A549 (cell line): ENCODE measurements at regions not wholly inside any gene's neighbourhood (a gene's known extent, or its start where the extent isn't known, plus 50 kb on each side); places are given as distances from the start of the nearest gene placed in this dataset.

Source experiments
- ATAC-seq, 2 experiments: fragments of 200-7000 bp in 1 of 2; fragments of >200 bp in 1 of 2; cut with Nextera tagmentation in 1 of 2; cut with Tn5 transposase in 1 of 2; 3 replicates each; pipeline versions ENCODE4 v1.8.0 to v1.9.1; 2018 to 2020; ENCODE audit warnings: mild to moderate bottlenecking in 1 of 2, moderate library complexity in 1 of 2
- CTCF ChIA-PET: fragments of 300-600 bp; sonication (Branson Sonifier 250); formaldehyde crosslinking; extraction: SDS; loops from one replicate; lab custom pipeline; 2021; ENCODE audit warnings: antibody characterized with exemption, inconsistent platforms; lab: Yijun Ruan, JAX
- POLR2A ChIA-PET: fragments of 350-600 bp; formaldehyde crosslinking; extraction: SDS; loops from one replicate; lab custom pipeline; 2021; ENCODE audit warnings: antibody characterized with exemption, inconsistent platforms; lab: Yijun Ruan, JAX
- DNase-seq, 2 experiments: peaks; one replicate each; pipeline versions ENCODE4 v3.0.0 to v3.0.0-alpha.2; 2011 to 2016; ENCODE audit warnings: low read depth in 1 of 2, low spot score in 1 of 2
- FAIRE-seq: peaks from 2 replicates; lab custom pipeline; 2011; peaks lifted over from hg19 to GRCh38; lab: Jason Lieb, UNC
- H3K27ac ChIP-seq, 2 experiments: fragments of >200 bp; sonication (Bioruptor Twin); formaldehyde crosslinking; 3 replicates each; pipeline ENCODE4 v1.5.1; 2016 to 2017
- H3K4me1 ChIP-seq: fragments of >200 bp; sonication (Bioruptor Twin); formaldehyde crosslinking; 3 replicates; pipeline ENCODE4 v1.6.1; 2016
- H3K4me2 ChIP-seq: fragments of >200 bp; sonication (Bioruptor Twin); formaldehyde crosslinking; 3 replicates; pipeline ENCODE4 v1.6.1; 2016
- H3K4me3 ChIP-seq: fragments of >200 bp; sonication (Bioruptor Twin); formaldehyde crosslinking; 3 replicates; pipeline ENCODE4 v1.5.1; 2016
- H3K9me3 ChIP-seq: fragments of >200 bp; sonication (Bioruptor Twin); formaldehyde crosslinking; 3 replicates; pipeline ENCODE4 v1.6.1; 2016
- ATOH8 ChIP-seq: fragments of 250-450 bp; sonication (Bioruptor Pico); IDR thresholded peaks from 2 replicates; pipeline ENCODE4 v1.5.0; 2020; ENCODE audit warnings: low read depth, mild to moderate bottlenecking, moderate library complexity
- BCL3 ChIP-seq: fragments of >200 bp; sonication (Bioruptor Twin); formaldehyde crosslinking; IDR thresholded peaks from 3 replicates; pipeline ENCODE4 v1.6.1; 2016
- BHLHE40 ChIP-seq: IDR thresholded peaks from 2 replicates; pipeline ENCODE4 v1.6.1; 2012; ENCODE audit warnings: low read depth, low read length, inconsistent platforms
- CEBPB ChIP-seq, 2 experiments: fragments of >200 bp in 1 of 2; sonication (Bioruptor Twin) in 1 of 2; formaldehyde crosslinking in 1 of 2; IDR thresholded peaks; 2 replicates each; pipeline ENCODE4 v1.6.1; 2012 to 2016
- E2F6 ChIP-seq: IDR thresholded peaks from 2 replicates; pipeline ENCODE4 v1.6.1; 2012; ENCODE audit warnings: low read depth, borderline replicate concordance
- EHF ChIP-seq: fragments of 250-450 bp; sonication (Bioruptor Pico); IDR thresholded peaks from 2 replicates; pipeline ENCODE4 v1.5.0; 2020; ENCODE audit warnings: mild to moderate bottlenecking
- ELK1 ChIP-seq: fragments of 150-350 bp; IDR thresholded peaks from 2 replicates; pipeline ENCODE4 v1.6.1; 2014; ENCODE audit warnings: low read depth, mild to moderate bottlenecking, low read length
- ESRRA ChIP-seq: fragments of 150-350 bp; IDR thresholded peaks from 2 replicates; pipeline ENCODE4 v1.6.1; 2014; ENCODE audit warnings: mild to moderate bottlenecking, low read length, borderline replicate concordance
- FOSB ChIP-seq: fragments of 250-450 bp; sonication (Bioruptor Pico); IDR thresholded peaks from 2 replicates; pipeline ENCODE4 v1.5.0; 2020; ENCODE audit warnings: mild to moderate bottlenecking, moderate library complexity
- FOSL2 ChIP-seq, 2 experiments: fragments of 450-650 bp in 1 of 2; fragments of >200 bp in 1 of 2; sonication (Bioruptor Twin) in 1 of 2; formaldehyde crosslinking; IDR thresholded peaks; 2 replicates each; pipeline versions ENCODE4 v1.5.0 to v1.6.1; 2016 to 2020; ENCODE audit warnings: mild to moderate bottlenecking in 1 of 2, moderate library complexity in 1 of 2
- FOXS1 ChIP-seq: fragments of 250-450 bp; sonication (Bioruptor Pico); IDR thresholded peaks from 2 replicates; pipeline ENCODE4 v1.5.0; 2020; ENCODE audit warnings: mild to moderate bottlenecking, moderate library complexity
- HEYL ChIP-seq: fragments of 250-450 bp; sonication (Bioruptor Pico); IDR thresholded peaks from 2 replicates; pipeline ENCODE4 v1.8.0; 2021; ENCODE audit warnings: mild to moderate bottlenecking, moderate library complexity
- HOXA7 ChIP-seq: fragments of 250-450 bp; sonication (Bioruptor Pico); IDR thresholded peaks from 2 replicates; pipeline ENCODE4 v1.5.0; 2020; ENCODE audit warnings: mild to moderate bottlenecking, moderate library complexity
- JUN ChIP-seq, 2 experiments: fragments of >200 bp; sonication (Bioruptor Twin); formaldehyde crosslinking; IDR thresholded peaks; 2 replicates in 1 of 2; 3 replicates in 1 of 2; pipeline ENCODE4 v1.6.1; 2016 to 2017
- MAFK ChIP-seq: fragments of 450-650 bp; IDR thresholded peaks from 2 replicates; pipeline ENCODE4 v1.6.1; 2014; ENCODE audit not compliant: partially characterized antibody
- MAZ ChIP-seq: fragments of 150-350 bp; IDR thresholded peaks from 2 replicates; pipeline ENCODE4 v1.6.1; 2014; ENCODE audit warnings: antibody characterized with exemption, low read depth, low read length, borderline replicate concordance
- MYC ChIP-seq: IDR thresholded peaks from 2 replicates; pipeline ENCODE4 v1.6.1; 2012; ENCODE audit warnings: mild to moderate bottlenecking, inconsistent platforms, low read length, improper control_type of control experiment, borderline replicate concordance
- NR3C1 ChIP-seq: fragments of >200 bp; sonication (Bioruptor Twin); formaldehyde crosslinking; IDR thresholded peaks from 3 replicates; pipeline ENCODE4 v1.6.1; 2017
- PBX3 ChIP-seq: IDR thresholded peaks from 2 replicates; pipeline ENCODE4 v1.6.1; 2012
- POLR2A ChIP-seq: IDR thresholded peaks from 2 replicates; pipeline ENCODE4 v1.6.1; 2012; ENCODE audit warnings: mild to moderate bottlenecking, low read length
- POLR2AphosphoS2 ChIP-seq: conservative IDR thresholded peaks from 2 replicates; pipeline ENCODE4 v1.6.1; 2012; ENCODE audit warnings: low read length, improper control_type of control experiment, inconsistent platforms
- RAD21 ChIP-seq, 2 experiments: fragments of >200 bp in 1 of 2; sonication (Bioruptor Twin) in 1 of 2; formaldehyde crosslinking in 1 of 2; IDR thresholded peaks in 1 of 2; conservative IDR thresholded peaks in 1 of 2; 2 replicates in 1 of 2; 3 replicates in 1 of 2; pipeline ENCODE4 v1.6.1; 2012 to 2018; ENCODE audit warnings: inconsistent platforms in 1 of 2
- RARB ChIP-seq: fragments of 250-450 bp; sonication (Bioruptor Pico); IDR thresholded peaks from 2 replicates; pipeline ENCODE4 v1.8.0; 2021; ENCODE audit warnings: mild to moderate bottlenecking, moderate library complexity
- RFX5 ChIP-seq: fragments of 450-650 bp; IDR thresholded peaks from 2 replicates; pipeline ENCODE4 v1.7.1; 2014; ENCODE audit warnings: antibody characterized with exemption, mild to moderate bottlenecking, moderate library complexity
- RNF2 ChIP-seq: fragments of 200-600 bp; sonication (generic); IDR thresholded peaks from 2 replicates; pipeline ENCODE4 v1.6.1; 2016; ENCODE audit warnings: low read depth, mild to moderate bottlenecking, antibody characterized with exemption, moderate library complexity, borderline replicate concordance
- SMC3 ChIP-seq: fragments of >200 bp; sonication (Bioruptor Twin); formaldehyde crosslinking; IDR thresholded peaks from 3 replicates; pipeline ENCODE4 v1.6.1; 2018; ENCODE audit warnings: inconsistent platforms
- USF2 ChIP-seq: fragments of 450-650 bp; IDR thresholded peaks from 2 replicates; pipeline ENCODE4 v1.6.1; 2014; ENCODE audit warnings: antibody characterized with exemption
- WGBS: methylation state at CpG from one replicate; pipeline ENCODE4 v1.1.6; 2017; ENCODE audit errors: missing lambda C conversion rate; 5-methylcytosine and 5-hydroxymethylcytosine counted together

- Histone ChIP-seq H3K27ac (no peak overlapping the region), H3K4me1 (no peaks in the 10 kb centered on the region), H3K9me3 (no peaks in the 10 kb centered on the region), H3K4me3 (no peak overlapping the region), H3K4me2 (no peak overlapping the region)
- POLR2A ChIA-PET = no interaction called here
- no peak for DNase-seq
- TF ChIP-seq RNF2 (no peak), FOXS1 (CRISPR knock-in tag) (no peak), E2F6 (no peak), SMC3 (no peak), EHF (CRISPR knock-in tag) (no peak), POLR2A (no peak)
- CTCF ChIA-PET = interaction anchor here (0.6 kb wide), 1 partner anchor 1130 kb away, joined by 3 read pairs; no protein-coding TSS in a partner anchor
- ATAC-seq = no peak
- no peak for FAIRE-seq
- WGBS = 55% methylated on average over 5 of the region's 5 CpGs
These were observed 166.0 kb upstream of the HAND2 start for GRCh38 chr4:173696011-173696410.

- POLR2A ChIA-PET = no interaction called here
- CTCF ChIA-PET = no interaction called here
- H3K4me1 ChIP-seq = no peaks in the 10 kb centered on the region
- TF ChIP-seq HEYL (no peak), MAFK (no peak), SMC3 (no peak), BCL3 (no peak), POLR2A (no peak), RARB (CRISPR knock-in tag) (no peak), FOSB (no peak), CEBPB (IDR thresholded peaks at IDR 0.05) (no peak), HOXA7 (no peak), ATOH8 (no peak), FOSL2 (IDR thresholded peaks at IDR 0.05) (no peak), FOSL2 (CRISPR knock-in tag; IDR thresholded peaks at IDR 0.05) (no peak), RFX5 (no peak), E2F6 (no peak), JUN (IDR thresholded peaks at IDR 0.05) (no peak), RAD21 (conservative IDR thresholded peaks at IDR 0.05 in 1 of 2, IDR thresholded peaks at IDR 0.05 in 1 of 2) (no peak)
- H3K4me2 ChIP-seq = no peak overlapping the region
- FAIRE-seq (no peak), DNase-seq (no peak), ATAC-seq (no peak)
- H3K9me3 ChIP-seq = no peaks in the 10 kb centered on the region
- H3K4me3 ChIP-seq = no peak overlapping the region
- no peak overlapping the region for H3K27ac ChIP-seq
These were observed 155.8 kb upstream of the HAND2 start for GRCh38 chr4:173685831-173686210.

GRCh38 chr4:173685165-173685830, 155.3 kb upstream of the HAND2 start:
- Histone ChIP-seq H3K9me3 (no peaks in the 10 kb centered on the region), H3K4me1 (no peaks in the 10 kb centered on the region), H3K4me2 (no peak overlapping the region), H3K4me3 (no peak overlapping the region), H3K27ac (no peak overlapping the region)
- WGBS = 67% methylated on average over 9 of the region's 9 CpGs
- DNase-seq = no peak
- no peak for FAIRE-seq
- ChIA-PET POLR2A (no interaction called here), CTCF (no interaction called here)
- no peak for ATAC-seq
- no peak for TF ChIP-seq EHF (CRISPR knock-in tag)
- TF ChIP-seq USF2 = no peak
- TF ChIP-seq SMC3 = no peak
- no peak for TF ChIP-seq ESRRA
- TF ChIP-seq E2F6 = no peak
- TF ChIP-seq POLR2A = no peak
- TF ChIP-seq ELK1 = no peak
- TF ChIP-seq PBX3 = no peak
- TF ChIP-seq MYC = no peak
- no peak for TF ChIP-seq MAZ
- TF ChIP-seq NR3C1 = no peak
- TF ChIP-seq BHLHE40 = no peak
- no peak for TF ChIP-seq POLR2AphosphoS2
